Cardiac muscle cell (in vitro differentiated cells and primary cell): ENCODE measurements at regions not wholly inside any gene's neighbourhood (a gene's known extent, or its start where the extent isn't known, plus 50 kb on each side); places are given as distances from the start of the nearest gene placed in this dataset.

Experiments
- DNase-seq, 2 donors: peaks; one replicate each; pipeline versions ENCODE4 v3.0.0 to v3.0.0-alpha.2; 2010 to 2017; ENCODE audit warnings: low read depth in 1 of 2, low spot score in 1 of 2
- H3K27ac ChIP-seq: fragments of 200-600 bp; sonication (generic); 2 replicates; pipeline ENCODE4 v1.5.1; 2016
- H3K27me3 ChIP-seq: fragments of 200-600 bp; sonication (generic); 2 replicates; pipeline ENCODE4 v1.6.0; 2016; ENCODE audit warnings: control low read depth
- H3K36me3 ChIP-seq: fragments of 200-600 bp; sonication (generic); 2 replicates; pipeline ENCODE4 v1.5.1; 2016; ENCODE audit warnings: control low read depth
- H3K4me1 ChIP-seq: fragments of 200-600 bp; sonication (generic); 2 replicates; pipeline ENCODE4 v1.8.1; 2017; ENCODE audit warnings: low read depth, mild to moderate bottlenecking, mixed run types
- H3K4me3 ChIP-seq: fragments of 200-600 bp; sonication (generic); 2 replicates; pipeline ENCODE4 v1.5.1; 2016; ENCODE audit warnings: mild to moderate bottlenecking
- H3K9me3 ChIP-seq: fragments of 200-600 bp; sonication (generic); 2 replicates; pipeline ENCODE4 v1.5.1; 2017; ENCODE audit warnings: low read depth, mild to moderate bottlenecking, control low read depth
- CTCF ChIP-seq: IDR thresholded peaks from 2 replicates; pipeline ENCODE4 v1.5.1; 2012; ENCODE audit warnings: low read depth, mild to moderate bottlenecking, low read length

DNA sequence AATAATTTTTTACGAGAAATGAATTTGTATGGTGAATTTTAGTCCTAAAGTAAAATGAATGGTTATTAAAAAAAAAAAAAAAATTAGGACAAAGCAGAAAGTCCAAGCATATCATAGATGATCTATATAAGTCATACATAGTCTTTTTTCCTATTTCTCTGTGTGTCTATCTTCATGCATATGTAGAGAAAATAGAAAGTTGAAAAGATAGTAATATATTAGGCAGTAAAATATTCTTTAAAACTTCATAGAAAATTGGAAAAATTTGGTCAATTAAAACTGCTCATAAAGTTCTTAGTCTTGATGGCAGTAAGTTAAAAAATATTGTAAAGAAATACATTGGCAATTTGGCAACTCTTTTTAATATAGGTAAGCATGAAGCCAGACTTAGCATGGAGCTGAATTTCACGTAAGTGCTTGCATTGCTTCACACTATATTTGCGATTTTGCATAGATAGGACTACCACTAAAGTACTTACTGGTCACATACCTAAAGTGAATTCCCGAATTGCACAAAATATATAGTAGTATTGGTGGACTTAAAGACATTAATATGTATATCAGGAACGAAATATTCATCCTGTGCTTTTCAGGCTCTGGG is 303.8 kb downstream of the IPO8 start:
- Histone ChIP-seq H3K4me3 (no peak overlapping the region), H3K36me3 (no peaks in the 10 kb centered on the region), H3K9me3 (no peaks in the 10 kb centered on the region), H3K4me1 (no peaks in the 10 kb centered on the region), H3K27ac (no peak overlapping the region), H3K27me3 (no peaks in the 10 kb centered on the region)
- TF ChIP-seq CTCF, result no peak
- DNase-seq, result no peak

GRCh38 chr12:30385706-30386105 is 310.0 kb downstream of the IPO8 start:
- H3K4me3 ChIP-seq, result no peak overlapping the region
- DNase-seq, result no peak
- no peak overlapping the region for H3K27ac ChIP-seq
- H3K9me3 ChIP-seq, result no peaks in the 10 kb centered on the region
- no peaks in the 10 kb centered on the region for H3K27me3 ChIP-seq
- TF ChIP-seq CTCF, result no peak
- no peaks in the 10 kb centered on the region for H3K4me1 ChIP-seq
- no peaks in the 10 kb centered on the region for H3K36me3 ChIP-seq

- Histone ChIP-seq H3K4me1 (no peaks in the 10 kb centered on the region), H3K9me3 (no peaks in the 10 kb centered on the region), H3K4me3 (no peak overlapping the region), H3K27me3 (no peaks in the 10 kb centered on the region), H3K27ac (no peak overlapping the region), H3K36me3 (no peaks in the 10 kb centered on the region)
- TF ChIP-seq CTCF, result no peak
- DNase-seq, result no peak
These were observed 310.7 kb downstream of the IPO8 start for GRCh38 chr12:30384976-30385375.

DNA sequence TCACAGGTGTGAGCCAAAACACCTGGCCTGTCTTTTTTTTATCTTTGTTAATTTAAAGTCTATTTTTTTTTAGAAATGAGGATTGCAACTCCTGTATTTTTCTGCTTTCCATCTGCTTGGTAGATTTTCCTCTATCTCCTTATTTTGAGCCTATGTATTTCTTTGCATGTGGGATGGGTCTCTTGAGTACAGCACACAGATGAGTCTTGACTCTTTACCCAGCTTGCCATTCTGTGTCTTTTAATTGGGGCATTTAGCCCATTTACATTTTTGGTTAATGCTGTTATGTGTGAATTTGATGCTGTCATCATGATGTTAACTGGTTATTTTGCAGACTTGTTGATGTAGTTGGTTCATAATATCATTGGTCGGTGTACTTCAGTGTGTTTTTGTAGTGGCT is 317.4 kb downstream of the IPO8 start:
- TF ChIP-seq CTCF, result no peak
- Histone ChIP-seq H3K36me3 (no peaks in the 10 kb centered on the region), H3K9me3 (no peaks in the 10 kb centered on the region), H3K4me1 (no peaks in the 10 kb centered on the region), H3K4me3 (no peak overlapping the region), H3K27ac (no peak overlapping the region), H3K27me3 (no peaks in the 10 kb centered on the region)
- DNase-seq, result no peak

DNA sequence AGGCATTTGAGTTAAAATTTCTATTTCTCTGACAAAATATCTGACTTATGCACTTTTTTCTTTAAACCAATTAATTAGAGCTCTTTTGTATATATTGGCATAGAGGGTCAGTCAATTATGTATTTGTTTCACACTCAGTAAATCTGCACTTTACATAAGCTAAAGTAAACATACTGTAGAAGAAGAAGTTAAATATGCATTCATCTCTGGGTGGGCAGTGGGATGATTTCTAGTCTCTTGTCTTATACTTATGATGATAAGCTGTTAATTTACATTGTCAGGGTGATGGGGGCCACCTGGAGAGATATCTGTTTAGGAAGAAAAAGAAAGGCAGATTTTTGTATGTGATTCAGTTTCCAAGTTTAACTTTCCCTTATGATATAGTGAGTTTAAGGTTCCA is 330.8 kb downstream of the IPO8 start:
- Histone ChIP-seq H3K9me3 (no peaks in the 10 kb centered on the region), H3K4me3 (no peak overlapping the region)
- TF ChIP-seq CTCF, result no peak

GRCh38 chr12:30361145-30361544 is 334.5 kb downstream of the IPO8 start:
- no peak overlapping the region for H3K27ac ChIP-seq
- no peak for TF ChIP-seq CTCF
- H3K27me3 ChIP-seq, result no peaks in the 10 kb centered on the region
- H3K36me3 ChIP-seq, result no peaks in the 10 kb centered on the region
- no peak for DNase-seq
- no peak overlapping the region for H3K4me3 ChIP-seq
- no peaks in the 10 kb centered on the region for H3K9me3 ChIP-seq
- no peaks in the 10 kb centered on the region for H3K4me1 ChIP-seq

More for the DNA sequence above, 330.8 kb downstream of the IPO8 start:
- Histone ChIP-seq H3K27me3 (no peaks in the 10 kb centered on the region), H3K36me3 (no peaks in the 10 kb centered on the region), H3K4me1 (no peaks in the 10 kb centered on the region), H3K27ac (no peak overlapping the region)
- DNase-seq, result no peak
